Endothelial cell (in vitro differentiated cells): ENCODE measurements at regions not wholly inside any gene's neighbourhood (a gene's known extent, or its start where the extent isn't known, plus 50 kb on each side); places are given as distances from the start of the nearest gene placed in this dataset.

Source experiments
- DNase-seq: peaks from one replicate; pipeline ENCODE4 v3.0.0; 2021; ENCODE audit warnings: low spot score
- H3K27ac Mint-ChIP-seq: one replicate; pipeline ENCODE4 v1.8.0; 2021; ENCODE audit warnings: mixed read lengths, inconsistent platforms; ENCODE audit not compliant: unreplicated experiment
- H3K27me3 Mint-ChIP-seq: one replicate; pipeline ENCODE4 v1.8.0; 2021; ENCODE audit warnings: mild to moderate bottlenecking, moderate library complexity, mixed read lengths, inconsistent platforms; ENCODE audit not compliant: unreplicated experiment
- H3K36me3 Mint-ChIP-seq: one replicate; pipeline ENCODE4 v1.8.0; 2021; ENCODE audit warnings: mild to moderate bottlenecking, low read depth, mixed read lengths, inconsistent platforms; ENCODE audit not compliant: unreplicated experiment
- H3K4me1 Mint-ChIP-seq: one replicate; pipeline ENCODE4 v1.8.0; 2021; ENCODE audit warnings: mild to moderate bottlenecking, mixed read lengths, inconsistent platforms; ENCODE audit not compliant: unreplicated experiment
- H3K4me3 Mint-ChIP-seq: one replicate; pipeline ENCODE4 v1.8.0; 2021; ENCODE audit warnings: mild to moderate bottlenecking, mixed read lengths, inconsistent platforms; ENCODE audit not compliant: unreplicated experiment
- H3K9me3 Mint-ChIP-seq: one replicate; pipeline ENCODE4 v1.8.0; 2021; ENCODE audit warnings: mixed read lengths, inconsistent platforms; ENCODE audit not compliant: unreplicated experiment
- TF ChIP-seq, protein P1 (sequence below): fragments of 200-600 bp; sonication (generic); IDR thresholded peaks from one replicate; pipeline ENCODE4 v1.5.0; 2021; ENCODE audit warnings: antibody characterized with exemption; ENCODE audit not compliant: unreplicated experiment

DNA sequence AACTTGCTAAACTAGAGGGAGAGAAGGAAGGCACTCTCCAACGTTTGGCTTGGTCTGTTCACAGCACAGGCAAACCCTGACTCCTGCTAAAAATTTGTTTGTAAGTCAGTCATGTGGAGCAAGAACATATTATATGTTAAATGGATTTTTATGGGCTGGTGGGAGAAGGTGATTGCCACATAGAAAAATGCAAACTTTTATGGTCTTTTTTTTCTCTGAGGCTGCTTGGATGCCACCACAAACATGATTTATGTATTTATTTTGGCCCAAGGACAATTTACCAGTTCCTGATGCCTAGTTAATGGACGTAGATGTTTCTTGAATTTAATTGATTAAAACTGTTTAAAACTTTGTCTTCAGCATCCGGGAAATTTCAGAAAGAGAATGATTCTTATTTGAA lies 274.2 kb upstream of the MYOCD start:
- TF ChIP-seq, protein P1, sequence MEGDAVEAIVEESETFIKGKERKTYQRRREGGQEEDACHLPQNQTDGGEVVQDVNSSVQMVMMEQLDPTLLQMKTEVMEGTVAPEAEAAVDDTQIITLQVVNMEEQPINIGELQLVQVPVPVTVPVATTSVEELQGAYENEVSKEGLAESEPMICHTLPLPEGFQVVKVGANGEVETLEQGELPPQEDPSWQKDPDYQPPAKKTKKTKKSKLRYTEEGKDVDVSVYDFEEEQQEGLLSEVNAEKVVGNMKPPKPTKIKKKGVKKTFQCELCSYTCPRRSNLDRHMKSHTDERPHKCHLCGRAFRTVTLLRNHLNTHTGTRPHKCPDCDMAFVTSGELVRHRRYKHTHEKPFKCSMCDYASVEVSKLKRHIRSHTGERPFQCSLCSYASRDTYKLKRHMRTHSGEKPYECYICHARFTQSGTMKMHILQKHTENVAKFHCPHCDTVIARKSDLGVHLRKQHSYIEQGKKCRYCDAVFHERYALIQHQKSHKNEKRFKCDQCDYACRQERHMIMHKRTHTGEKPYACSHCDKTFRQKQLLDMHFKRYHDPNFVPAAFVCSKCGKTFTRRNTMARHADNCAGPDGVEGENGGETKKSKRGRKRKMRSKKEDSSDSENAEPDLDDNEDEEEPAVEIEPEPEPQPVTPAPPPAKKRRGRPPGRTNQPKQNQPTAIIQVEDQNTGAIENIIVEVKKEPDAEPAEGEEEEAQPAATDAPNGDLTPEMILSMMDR, result no peak
- H3K4me1 Mint-ChIP-seq, result peaks cover 11% of the 10 kb centered on the region
- H3K9me3 Mint-ChIP-seq, result no peaks in the 10 kb centered on the region

DNA sequence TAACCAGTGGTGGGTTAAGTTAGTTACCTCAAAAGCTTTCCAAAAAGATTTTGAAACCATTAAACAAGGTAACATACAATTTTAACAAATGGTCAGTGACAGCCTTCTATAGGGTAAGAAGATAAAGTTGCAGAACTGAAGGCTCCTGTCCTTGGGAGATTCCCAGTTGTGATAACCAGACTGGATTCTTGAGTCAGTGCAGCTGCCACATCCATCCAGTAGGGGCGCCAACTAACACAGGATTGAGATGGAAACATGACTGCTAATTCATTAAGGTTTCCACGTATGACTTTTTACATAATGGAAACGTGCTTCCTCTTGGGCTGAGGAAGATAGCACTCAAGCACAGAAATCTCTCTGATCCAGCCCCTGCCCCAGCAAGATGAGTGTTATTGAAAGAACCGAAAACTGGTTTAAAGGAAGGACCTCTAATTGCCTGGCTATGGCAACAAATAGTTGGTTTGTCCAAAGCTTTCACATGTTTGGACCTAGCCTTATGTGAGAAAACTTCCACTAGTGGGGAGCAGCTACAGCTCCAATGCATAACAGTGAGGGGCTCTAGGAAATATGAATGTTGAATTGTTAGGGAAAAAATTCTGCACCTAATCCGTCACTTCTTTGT lies 269.8 kb upstream of the MYOCD start:
- peak; percentile 30 for DNase-seq
- Mint-ChIP-seq H3K36me3 (peaks cover 4% of the 10 kb centered on the region), H3K4me3 (no peak overlapping the region), H3K27me3 (peaks cover 5% of the 10 kb centered on the region), H3K27ac (no peak overlapping the region), H3K4me1 (peaks cover 11% of the 10 kb centered on the region), H3K9me3 (no peaks in the 10 kb centered on the region)
- TF ChIP-seq, protein P1, result peak; percentile 81

More for the DNA sequence above, 274.2 kb upstream of the MYOCD start:
- Mint-ChIP-seq H3K27me3 (peaks cover 5% of the 10 kb centered on the region), H3K36me3 (peaks cover 3% of the 10 kb centered on the region), H3K27ac (no peak overlapping the region), H3K4me3 (no peak overlapping the region)
- no peak for DNase-seq

GRCh38 chr17:12398441-12399051 lies 267.1 kb upstream of the MYOCD start:
- Mint-ChIP-seq H3K4me1 (peaks cover 11% of the 10 kb centered on the region), H3K27ac (no peak overlapping the region), H3K4me3 (no peak overlapping the region), H3K36me3 (peaks cover 4% of the 10 kb centered on the region), H3K27me3 (peaks cover 5% of the 10 kb centered on the region), H3K9me3 (no peaks in the 10 kb centered on the region)
- TF ChIP-seq, protein P1, result no peak
- DNase-seq, result no peak

DNA sequence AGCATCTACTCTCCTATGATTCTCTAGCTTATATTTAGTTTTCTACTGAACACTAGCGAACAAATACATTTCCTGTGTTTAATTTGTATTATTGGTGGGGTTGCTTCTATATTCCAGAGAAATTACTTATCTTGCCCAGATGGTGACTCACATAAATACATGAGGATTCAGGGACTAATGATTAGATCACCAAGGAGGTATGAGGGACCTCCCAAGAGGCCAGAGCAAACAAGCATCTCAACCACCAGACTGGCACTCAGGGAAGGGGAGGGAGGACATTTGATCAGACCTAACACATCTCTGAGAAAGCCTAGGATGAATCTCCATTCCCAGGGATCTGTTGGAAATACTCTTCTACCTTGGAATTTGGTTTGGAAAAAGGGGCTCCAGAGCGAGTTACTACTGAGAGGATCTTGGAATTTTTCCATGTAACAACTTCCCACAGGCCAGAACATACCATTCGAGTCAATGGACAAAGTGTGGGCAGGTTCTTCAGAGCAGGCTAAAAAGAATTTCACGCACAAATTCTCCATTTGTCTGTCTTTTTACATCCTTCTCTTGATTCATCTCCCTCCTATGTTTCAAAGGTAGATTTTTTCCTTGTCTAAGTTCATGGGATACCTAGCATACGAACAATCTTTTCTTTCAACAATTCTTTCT lies 262.6 kb upstream of the MYOCD start:
- Mint-ChIP-seq H3K27ac (no peak overlapping the region), H3K36me3 (no peaks in the 10 kb centered on the region)

More for the DNA sequence above, 262.6 kb upstream of the MYOCD start:
- H3K9me3 Mint-ChIP-seq, result no peaks in the 10 kb centered on the region
- H3K27me3 Mint-ChIP-seq, result peaks cover 1% of the 10 kb centered on the region
- peaks cover 5% of the 10 kb centered on the region for H3K4me1 Mint-ChIP-seq
- no peak overlapping the region for H3K4me3 Mint-ChIP-seq
- TF ChIP-seq, protein P1, result no peak
- DNase-seq, result no peak
